HFF-Myc (cell line): ENCODE measurements at regions not wholly inside any gene's neighbourhood (a gene's known extent, or its start where the extent isn't known, plus 50 kb on each side); places are given as distances from the start of the nearest gene placed in this dataset.
A peak's percentile ranks its signal among the peaks of the same experiment; 100 is the strongest.

Experiments
- DNase-seq: peaks from one replicate; pipeline ENCODE4 v3.0.0-alpha.2; 2011; ENCODE audit warnings: low read depth; ENCODE audit errors: extremely low read depth
- H3K4me3 ChIP-seq: replicated peaks from 2 replicates; pipeline ENCODE4 v1.5.1; 2011; ENCODE audit warnings: low read depth, mild to moderate bottlenecking, control low read depth, low read length
- CTCF ChIP-seq: IDR thresholded peaks from 2 replicates; pipeline ENCODE4 v1.5.1; 2012; ENCODE audit warnings: mild to moderate bottlenecking, low read depth, low read length, control low read depth; ENCODE audit errors: missing control alignments

GRCh38 chr4:173797296-173797695 is 267.3 kb upstream of the HAND2 start:
- DNase-seq = no peak
- no peak overlapping the region for H3K4me3 ChIP-seq
- no peak for TF ChIP-seq CTCF

GRCh38 chr4:173794662-173795061 is 264.6 kb upstream of the HAND2 start:
- no peak overlapping the region for H3K4me3 ChIP-seq
- TF ChIP-seq CTCF = no peak
- DNase-seq = peak; percentile 14

GRCh38 chr4:173793937-173794510 is 264.0 kb upstream of the HAND2 start:
- TF ChIP-seq CTCF = no peak
- no peak for DNase-seq
- no peak overlapping the region for H3K4me3 ChIP-seq

GRCh38 chr4:173782660-173783059 is 252.6 kb upstream of the HAND2 start:
- DNase-seq = no peak
- H3K4me3 ChIP-seq = no peak overlapping the region
- TF ChIP-seq CTCF = no peak

- no peak for DNase-seq
- no peak overlapping the region for H3K4me3 ChIP-seq
- no peak for TF ChIP-seq CTCF
Observed at GRCh38 chr4:173777921-173778320, 247.9 kb upstream of the HAND2 start.

GRCh38 chr4:173777421-173777820 is 247.4 kb upstream of the HAND2 start:
- no peak overlapping the region for H3K4me3 ChIP-seq
- DNase-seq = no peak
- no peak for TF ChIP-seq CTCF

GRCh38 chr4:173769568-173769967 is 239.5 kb upstream of the HAND2 start:
- no peak for DNase-seq
- no peak overlapping the region for H3K4me3 ChIP-seq
- no peak for TF ChIP-seq CTCF
